Neural cell (in vitro differentiated cells): ENCODE measurements at regions not wholly inside any gene's neighbourhood (a gene's known extent, or its start where the extent isn't known, plus 50 kb on each side); places are given as distances from the start of the nearest gene placed in this dataset.

Experiments
- H2AFZ ChIP-seq: fragments of 200-600, 300-800 bp; sonication (generic), shearing (Covaris generic); 2 replicates; pipeline ENCODE4 v1.6.0; 2014; ENCODE audit warnings: low read depth, mild to moderate bottlenecking, antibody characterized with exemption, low read length, moderate library complexity
- H3F3A ChIP-seq: fragments of 200-600 bp; shearing (Covaris generic); 2 replicates; pipeline ENCODE4 v1.6.1; 2016; ENCODE audit warnings: mild to moderate bottlenecking, moderate library complexity, mixed read lengths, antibody characterized with exemption, low read length; ENCODE audit not compliant: insufficient read depth, poor library complexity, severe bottlenecking
- H3K27ac ChIP-seq: fragments of 200-600, 300-800 bp; sonication (generic), shearing (Covaris generic); 2 replicates; pipeline ENCODE4 v1.5.1; 2014; ENCODE audit warnings: mild to moderate bottlenecking, low read length, moderate library complexity
- H3K27me3 ChIP-seq: fragments of 300-800, 200-600 bp; sonication (generic), shearing (Covaris generic); 2 replicates; pipeline ENCODE4 v1.6.0; 2014; ENCODE audit warnings: mild to moderate bottlenecking, low read depth, low read length, moderate library complexity; ENCODE audit not compliant: insufficient read depth
- H3K36me3 ChIP-seq: fragments of 300-800, 200-600 bp; sonication (generic), shearing (Covaris generic); 2 replicates; pipeline ENCODE4 v1.5.1; 2014; ENCODE audit warnings: mild to moderate bottlenecking, antibody characterized with exemption, low read length, moderate library complexity; ENCODE audit not compliant: insufficient read depth
- H3K4me2 ChIP-seq: fragments of 300-800, 200-600 bp; sonication (generic), shearing (Covaris generic); 2 replicates; pipeline ENCODE4 v1.6.0; 2014; ENCODE audit warnings: mild to moderate bottlenecking, low read length
- H3K4me3 ChIP-seq: fragments of 300-800, 200-600 bp; sonication (generic), shearing (Covaris generic); 2 replicates; pipeline ENCODE4 v1.5.1; 2014; ENCODE audit warnings: mild to moderate bottlenecking, low read length, moderate library complexity
- H3K79me2 ChIP-seq: fragments of 200-600 bp; shearing (Covaris generic); replicated peaks from 2 replicates; pipeline ENCODE4 v1.6.0; 2014; ENCODE audit warnings: mild to moderate bottlenecking, low read length, moderate library complexity; ENCODE audit not compliant: insufficient read depth
- H3K9ac ChIP-seq: fragments of 300-800, 200-600 bp; sonication (generic), shearing (Covaris generic); 2 replicates; pipeline ENCODE4 v1.6.1; 2016; ENCODE audit warnings: mild to moderate bottlenecking, low read length, mixed read lengths
- H3K9me2 ChIP-seq: fragments of 200-600 bp; shearing (Covaris generic); 2 replicates; pipeline ENCODE4 v1.6.1; 2016; ENCODE audit warnings: mild to moderate bottlenecking, low read length, mixed read lengths; ENCODE audit not compliant: insufficient read depth
- H3K9me3 ChIP-seq: fragments of 200-600, 300-800 bp; sonication (generic), shearing (Covaris generic); 2 replicates; pipeline ENCODE4 v1.6.1; 2016; ENCODE audit warnings: mild to moderate bottlenecking, mixed run types, low read length, moderate library complexity, mixed read lengths
- H4K20me1 ChIP-seq: fragments of 200-600 bp; shearing (Covaris generic); 2 replicates; pipeline ENCODE4 v1.6.1; 2016; ENCODE audit warnings: mild to moderate bottlenecking, mixed run types; ENCODE audit not compliant: insufficient read depth
- CTCF ChIP-seq: fragments of 450-650 bp; IDR thresholded peaks from 2 replicates; pipeline ENCODE4 v1.5.1; 2014; ENCODE audit warnings: antibody characterized with exemption, mild to moderate bottlenecking, moderate library complexity; ENCODE audit not compliant: poor library complexity, severe bottlenecking
- EP300 ChIP-seq: fragments of 450-650 bp; conservative IDR thresholded peaks from 2 replicates; pipeline ENCODE4 v1.6.1; 2014; ENCODE audit warnings: antibody characterized with exemption, mild to moderate bottlenecking, moderate library complexity; ENCODE audit not compliant: poor library complexity, severe bottlenecking
- EZH2 ChIP-seq: fragments of 200-600, 300-800 bp; shearing (Covaris generic), sonication (generic); IDR thresholded peaks from 2 replicates; pipeline ENCODE4 v1.6.1; 2014; ENCODE audit warnings: antibody characterized with exemption, low read length, borderline replicate concordance, mild to moderate bottlenecking; ENCODE audit not compliant: insufficient read depth, poor library complexity, severe bottlenecking
- MXI1 ChIP-seq: fragments of 450-650 bp; conservative IDR thresholded peaks from 2 replicates; pipeline ENCODE4 v1.6.1; 2014; ENCODE audit warnings: antibody characterized with exemption, mild to moderate bottlenecking; ENCODE audit not compliant: poor library complexity, severe bottlenecking
- POLR2AphosphoS5 ChIP-seq: IDR thresholded peaks from 2 replicates; pipeline ENCODE4 v1.6.1; 2012
- RAD21 ChIP-seq: fragments of 450-650 bp; conservative IDR thresholded peaks from 2 replicates; pipeline ENCODE4 v1.6.1; 2014; ENCODE audit warnings: antibody characterized with exemption, mild to moderate bottlenecking, moderate library complexity
- SMC3 ChIP-seq: fragments of 450-650 bp; conservative IDR thresholded peaks from 2 replicates; pipeline ENCODE4 v1.6.1; 2014; ENCODE audit warnings: antibody characterized with exemption, mild to moderate bottlenecking, moderate library complexity; ENCODE audit not compliant: poor library complexity
- TAF1 ChIP-seq: IDR thresholded peaks from 2 replicates; pipeline ENCODE4 v1.6.1; 2012; ENCODE audit warnings: low read depth
- TF ChIP-seq, protein P1 (sequence below): IDR thresholded peaks from 2 replicates; pipeline ENCODE4 v1.6.1; 2012; ENCODE audit warnings: borderline replicate concordance

DNA sequence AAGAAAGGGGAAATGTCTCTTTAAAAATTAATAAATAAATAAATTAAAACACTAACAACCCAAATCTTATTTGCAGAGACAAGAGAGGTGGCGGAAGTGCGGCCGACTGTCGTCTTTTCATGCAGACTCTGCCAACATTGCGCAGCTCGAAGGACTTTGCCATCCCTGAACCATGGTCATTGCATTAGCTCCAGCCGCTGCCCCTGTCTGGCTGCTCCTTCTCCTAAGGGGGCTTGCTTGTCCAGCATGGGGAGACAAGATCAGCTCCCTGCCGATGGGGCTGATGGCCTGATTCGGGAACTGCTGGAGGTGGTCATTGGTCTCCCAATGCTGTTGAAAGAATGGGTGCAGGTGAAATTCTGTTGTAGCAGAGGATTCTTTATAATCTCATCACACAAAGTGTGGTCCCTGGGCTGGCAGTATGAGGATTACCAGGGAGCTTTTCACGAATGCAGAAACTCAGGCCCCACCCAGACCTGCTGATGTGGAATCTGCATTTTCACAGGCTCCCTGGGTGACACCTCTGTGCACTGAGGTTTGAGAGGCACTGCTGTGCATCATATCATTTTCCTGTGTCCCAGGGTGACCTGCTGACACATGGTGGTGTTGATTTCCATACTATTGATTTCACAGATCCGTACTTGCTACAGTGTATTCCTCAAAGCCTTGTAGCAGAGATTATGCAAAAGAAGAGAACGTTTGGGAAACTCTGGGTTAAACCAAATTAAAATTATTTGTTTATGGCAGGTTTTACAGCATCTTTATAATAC lies 172.4 kb upstream of the ZMIZ1 start:
- no peaks in the 10 kb centered on the region for H3K9me3 ChIP-seq
- no peaks in the 10 kb centered on the region for H3K9me2 ChIP-seq
- no peaks in the 10 kb centered on the region for H3K79me2 ChIP-seq
- H3F3A ChIP-seq: no peaks in the 10 kb centered on the region
- no peaks in the 10 kb centered on the region for H4K20me1 ChIP-seq
- TF ChIP-seq MXI1 (no peak), TAF1 (no peak), EP300 (no peak), SMC3 (no peak), RAD21 (no peak), EZH2 (no peak), POLR2AphosphoS5 (no peak), CTCF (no peak)
- TF ChIP-seq, protein P1, sequence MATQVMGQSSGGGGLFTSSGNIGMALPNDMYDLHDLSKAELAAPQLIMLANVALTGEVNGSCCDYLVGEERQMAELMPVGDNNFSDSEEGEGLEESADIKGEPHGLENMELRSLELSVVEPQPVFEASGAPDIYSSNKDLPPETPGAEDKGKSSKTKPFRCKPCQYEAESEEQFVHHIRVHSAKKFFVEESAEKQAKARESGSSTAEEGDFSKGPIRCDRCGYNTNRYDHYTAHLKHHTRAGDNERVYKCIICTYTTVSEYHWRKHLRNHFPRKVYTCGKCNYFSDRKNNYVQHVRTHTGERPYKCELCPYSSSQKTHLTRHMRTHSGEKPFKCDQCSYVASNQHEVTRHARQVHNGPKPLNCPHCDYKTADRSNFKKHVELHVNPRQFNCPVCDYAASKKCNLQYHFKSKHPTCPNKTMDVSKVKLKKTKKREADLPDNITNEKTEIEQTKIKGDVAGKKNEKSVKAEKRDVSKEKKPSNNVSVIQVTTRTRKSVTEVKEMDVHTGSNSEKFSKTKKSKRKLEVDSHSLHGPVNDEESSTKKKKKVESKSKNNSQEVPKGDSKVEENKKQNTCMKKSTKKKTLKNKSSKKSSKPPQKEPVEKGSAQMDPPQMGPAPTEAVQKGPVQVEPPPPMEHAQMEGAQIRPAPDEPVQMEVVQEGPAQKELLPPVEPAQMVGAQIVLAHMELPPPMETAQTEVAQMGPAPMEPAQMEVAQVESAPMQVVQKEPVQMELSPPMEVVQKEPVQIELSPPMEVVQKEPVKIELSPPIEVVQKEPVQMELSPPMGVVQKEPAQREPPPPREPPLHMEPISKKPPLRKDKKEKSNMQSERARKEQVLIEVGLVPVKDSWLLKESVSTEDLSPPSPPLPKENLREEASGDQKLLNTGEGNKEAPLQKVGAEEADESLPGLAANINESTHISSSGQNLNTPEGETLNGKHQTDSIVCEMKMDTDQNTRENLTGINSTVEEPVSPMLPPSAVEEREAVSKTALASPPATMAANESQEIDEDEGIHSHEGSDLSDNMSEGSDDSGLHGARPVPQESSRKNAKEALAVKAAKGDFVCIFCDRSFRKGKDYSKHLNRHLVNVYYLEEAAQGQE: no peak
- H3K36me3 ChIP-seq: no peaks in the 10 kb centered on the region
- peak overlapping the region; percentile 9 for H2AFZ ChIP-seq
- H3K27me3 ChIP-seq: no peaks in the 10 kb centered on the region
- no peak overlapping the region for H3K4me2 ChIP-seq
- H3K27ac ChIP-seq: no peak overlapping the region
- H3K9ac ChIP-seq: no peak overlapping the region
- H3K4me3 ChIP-seq: no peak overlapping the region

DNA sequence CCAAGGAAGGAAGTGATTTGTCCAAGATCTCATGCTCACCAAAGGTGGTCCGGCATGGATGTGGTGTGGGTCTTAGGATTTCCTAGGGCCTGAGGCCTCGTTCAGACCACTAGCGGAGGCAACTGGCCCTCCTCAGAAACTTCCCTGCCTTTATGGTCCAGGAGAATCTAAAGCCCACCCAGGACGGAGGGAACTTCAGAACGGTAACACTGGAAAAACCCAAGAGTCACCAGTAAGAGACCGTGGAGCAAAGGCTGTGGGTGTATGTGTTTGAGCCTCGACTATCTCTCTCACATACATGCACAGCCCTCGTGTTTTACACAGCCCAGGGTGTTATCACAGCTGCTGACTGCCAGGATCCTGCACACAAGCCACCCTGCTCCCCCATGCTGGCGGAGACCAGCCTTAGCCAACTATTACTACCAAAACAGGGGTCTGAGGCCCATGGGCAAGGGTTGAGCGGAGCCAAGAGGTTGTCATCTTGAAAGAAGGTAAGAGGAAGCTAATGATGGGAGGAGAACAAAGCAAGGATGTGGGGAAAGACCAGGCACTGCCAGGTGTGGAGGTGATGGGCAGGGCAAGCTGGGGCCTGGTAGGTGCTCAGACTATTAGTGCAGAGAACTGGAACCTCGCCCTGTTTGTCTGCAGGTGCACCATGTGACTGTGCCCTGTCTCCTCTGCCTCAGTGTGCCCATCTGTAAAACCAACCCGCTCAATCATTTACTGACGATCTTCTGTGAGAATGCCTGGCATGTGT lies 170.2 kb upstream of the ZMIZ1 start:
- H3K27me3 ChIP-seq: no peaks in the 10 kb centered on the region
- no peak overlapping the region for H3K4me3 ChIP-seq
- no peaks in the 10 kb centered on the region for H3K9me2 ChIP-seq

More for the DNA sequence above, 170.2 kb upstream of the ZMIZ1 start:
- no peak for TF ChIP-seq POLR2AphosphoS5
- Histone ChIP-seq H2AFZ (no peak overlapping the region), H3K4me2 (no peak overlapping the region), H3K9me3 (no peaks in the 10 kb centered on the region), H3K27ac (no peak overlapping the region), H3K36me3 (no peaks in the 10 kb centered on the region), H3F3A (no peaks in the 10 kb centered on the region), H3K79me2 (no peaks in the 10 kb centered on the region), H3K9ac (no peak overlapping the region), H4K20me1 (no peaks in the 10 kb centered on the region)
